ENCODE measurements at regions not wholly inside any gene's neighbourhood (a gene's known extent, or its start where the extent isn't known, plus 50 kb on each side); places are given as distances from the start of the nearest gene placed in this dataset.

DNA sequence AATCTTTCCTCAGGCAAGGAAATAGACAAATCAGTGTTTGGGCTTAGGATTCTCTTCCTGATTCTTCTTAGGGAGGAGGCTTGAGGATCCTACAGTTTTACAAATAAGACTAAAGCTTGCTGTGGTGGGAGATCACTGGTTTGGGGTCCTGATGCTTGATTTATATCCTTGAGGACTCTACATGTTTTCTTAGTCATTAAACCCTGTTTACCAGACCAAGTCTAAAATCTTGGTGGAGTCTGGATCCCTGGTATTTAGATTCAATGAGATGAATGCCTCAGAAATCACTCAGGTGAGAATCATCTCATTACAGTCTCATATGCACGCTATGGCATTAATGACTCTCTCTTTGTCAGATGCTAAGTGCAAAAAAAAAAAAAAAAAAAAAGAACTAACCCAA, 304.3 kb upstream of the SALL1 start:
- H3K4me3 Mint-ChIP-seq: no peak overlapping the region
- ATAC-seq: no peak
- H3K36me3 Mint-ChIP-seq (ENCODE audit: insufficient read depth): no peaks in the 10 kb centered on the region
- no peak for DNase-seq
- no peaks in the 10 kb centered on the region for H3K4me1 Mint-ChIP-seq (ENCODE audit: low read depth)
- H3K27me3 Mint-ChIP-seq (ENCODE audit: low read depth): no peaks in the 10 kb centered on the region
- no peaks in the 10 kb centered on the region for H3K9me3 Mint-ChIP-seq

DNA sequence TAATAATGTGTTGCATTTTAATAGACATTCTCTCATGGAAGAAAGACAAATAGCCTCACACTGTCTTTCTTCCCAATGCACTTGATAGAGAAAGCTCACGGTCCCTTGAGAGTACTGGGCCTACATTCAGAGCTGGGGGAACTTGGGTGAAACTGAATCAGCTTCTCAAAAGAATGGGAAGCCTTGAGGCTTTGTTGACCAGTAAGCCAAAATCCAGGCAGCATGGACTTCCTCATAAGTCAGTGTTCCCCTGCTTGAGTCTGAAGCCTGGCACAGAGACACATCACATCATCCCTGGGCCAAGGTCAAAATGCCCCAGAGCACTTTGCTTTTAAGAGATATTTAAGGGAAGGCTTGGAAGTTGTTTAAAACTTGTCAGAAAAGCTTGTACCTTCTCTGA, 302.2 kb upstream of the SALL1 start:
- DNase-seq (no peak), ATAC-seq (no peak)
- no peaks in the 10 kb centered on the region for H3K36me3 Mint-ChIP-seq (ENCODE audit: insufficient read depth)
- no peaks in the 10 kb centered on the region for H3K4me1 Mint-ChIP-seq (ENCODE audit: low read depth)
- H3K9me3 Mint-ChIP-seq: no peaks in the 10 kb centered on the region
- H3K27me3 Mint-ChIP-seq (ENCODE audit: low read depth): no peaks in the 10 kb centered on the region
- no peak overlapping the region for H3K4me3 Mint-ChIP-seq

DNA sequence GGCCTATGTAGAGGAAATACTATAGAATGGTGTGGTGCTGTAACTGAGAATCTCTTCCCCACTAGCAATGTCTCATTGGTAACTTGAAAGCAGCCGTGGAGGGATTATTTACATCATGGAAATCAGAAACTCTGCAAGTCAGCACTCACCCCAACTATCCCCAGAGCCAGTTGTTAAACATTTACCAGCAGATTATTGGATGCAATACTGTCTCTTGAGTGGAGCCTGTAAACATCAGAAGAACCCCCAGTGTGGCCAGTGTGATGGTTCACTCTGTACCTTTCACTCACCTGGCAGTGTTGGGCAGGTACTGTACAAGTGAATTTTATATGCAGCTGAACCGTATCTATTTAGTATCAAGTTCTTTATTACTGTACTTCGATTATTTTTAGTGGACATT, 299.8 kb upstream of the SALL1 start:
- ATAC-seq (no peak), DNase-seq (no peak)
- no peaks in the 10 kb centered on the region for H3K36me3 Mint-ChIP-seq (ENCODE audit: insufficient read depth)
- H3K4me1 Mint-ChIP-seq (ENCODE audit: low read depth): no peaks in the 10 kb centered on the region
- no peaks in the 10 kb centered on the region for H3K9me3 Mint-ChIP-seq
- H3K27me3 Mint-ChIP-seq (ENCODE audit: low read depth): no peaks in the 10 kb centered on the region
- H3K4me3 Mint-ChIP-seq: no peak overlapping the region

DNA sequence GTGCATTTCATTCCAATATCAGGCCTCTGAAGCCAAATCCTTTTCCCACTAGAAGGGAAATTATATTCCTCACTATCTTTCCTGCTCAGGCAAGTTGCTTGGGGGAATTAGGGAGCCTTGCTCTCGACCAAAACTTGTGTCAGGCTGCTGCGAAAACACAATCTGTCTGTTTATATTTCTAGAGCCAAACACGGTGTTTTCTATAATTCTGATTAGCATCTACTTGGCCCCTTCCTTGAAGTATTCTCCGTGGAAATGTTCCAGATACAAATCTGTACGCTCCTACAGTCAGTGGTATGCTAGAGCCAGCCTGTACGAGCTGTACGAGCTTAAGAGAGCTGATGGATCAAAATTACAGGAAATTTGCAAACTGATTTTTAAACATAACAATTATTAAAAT, 299.3 kb upstream of the SALL1 start:
- Mint-ChIP-seq H3K27me3 (ENCODE audit: low read depth) (no peaks in the 10 kb centered on the region), H3K4me1 (ENCODE audit: low read depth) (no peaks in the 10 kb centered on the region), H3K36me3 (ENCODE audit: insufficient read depth) (no peaks in the 10 kb centered on the region), H3K9me3 (no peaks in the 10 kb centered on the region), H3K4me3 (no peak overlapping the region)
- no peak for DNase-seq
- no peak for ATAC-seq

DNA sequence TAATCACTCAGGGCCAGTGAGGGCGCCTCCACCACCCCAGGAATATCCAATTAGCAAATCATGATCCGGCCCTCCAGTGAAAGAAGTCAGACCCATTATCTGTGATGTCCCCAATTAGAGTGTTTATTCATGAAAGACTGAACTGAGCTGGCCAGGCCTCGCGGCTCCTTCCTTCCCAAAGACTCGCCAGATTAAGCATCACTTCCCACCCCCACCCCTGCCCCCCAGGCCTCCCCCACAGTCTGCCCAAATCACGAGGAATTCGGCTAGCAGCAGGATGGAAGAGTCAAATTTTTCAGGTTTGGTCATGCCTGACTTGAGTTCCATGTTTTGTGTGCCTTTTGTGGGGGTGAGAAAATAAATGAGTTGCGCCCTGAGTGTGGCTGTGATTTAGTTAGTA, 298.4 kb upstream of the SALL1 start:
- H3K4me1 Mint-ChIP-seq (ENCODE audit: low read depth): no peaks in the 10 kb centered on the region
- H3K9me3 Mint-ChIP-seq: no peaks in the 10 kb centered on the region
- no peak overlapping the region for H3K4me3 Mint-ChIP-seq

DNA sequence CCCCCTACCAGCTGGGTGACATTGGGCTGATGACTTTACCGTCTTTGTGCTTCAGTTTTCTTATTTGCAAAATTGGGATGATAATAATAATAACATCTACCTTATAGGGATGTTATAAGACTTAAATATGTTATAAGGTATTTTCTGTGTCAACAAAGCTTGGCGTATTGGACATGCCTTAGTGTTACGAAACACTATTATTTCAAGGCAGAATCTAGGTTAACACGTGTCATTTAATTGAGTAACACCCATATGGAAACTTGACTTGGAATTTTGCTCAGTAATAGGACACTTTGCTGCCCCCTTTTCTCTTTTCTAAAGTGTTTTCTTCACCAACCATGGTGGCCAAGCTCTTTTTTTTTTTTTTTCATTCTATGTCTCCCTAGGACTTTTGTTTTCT, 294.2 kb upstream of the SALL1 start:
- no peak for DNase-seq
- ATAC-seq: no peak
- Mint-ChIP-seq H3K4me3 (no peak overlapping the region), H3K4me1 (ENCODE audit: low read depth) (no peaks in the 10 kb centered on the region), H3K9me3 (no peaks in the 10 kb centered on the region), H3K27me3 (ENCODE audit: low read depth) (peaks cover 8% of the 10 kb centered on the region), H3K36me3 (ENCODE audit: insufficient read depth) (no peaks in the 10 kb centered on the region)

More for the DNA sequence above, 298.4 kb upstream of the SALL1 start:
- Mint-ChIP-seq H3K27me3 (ENCODE audit: low read depth) (no peaks in the 10 kb centered on the region), H3K36me3 (ENCODE audit: insufficient read depth) (no peaks in the 10 kb centered on the region)
- DNase-seq (no peak), ATAC-seq (no peak)

DNA sequence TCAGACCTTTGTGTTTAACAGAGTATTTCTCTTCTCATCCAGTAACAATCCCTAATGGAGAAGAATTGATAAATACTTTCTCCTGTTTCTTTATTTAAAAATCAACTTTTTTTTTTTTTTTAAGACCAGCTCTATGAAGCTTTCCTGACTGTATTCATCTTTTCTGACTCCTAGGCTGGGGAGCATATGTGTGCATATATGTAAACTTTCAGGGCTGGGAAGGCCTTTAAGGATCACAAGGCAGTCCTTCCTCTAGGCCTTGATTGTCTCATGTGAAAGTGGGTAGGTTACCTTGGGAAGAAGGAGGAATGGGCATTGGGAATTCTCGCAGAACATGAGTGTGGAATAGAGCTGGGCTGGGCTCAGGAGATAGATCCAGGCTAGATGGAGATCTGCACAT, 292.9 kb upstream of the SALL1 start:
- H3K4me1 Mint-ChIP-seq (ENCODE audit: low read depth): no peaks in the 10 kb centered on the region
- DNase-seq (no peak), ATAC-seq (no peak)
- H3K36me3 Mint-ChIP-seq (ENCODE audit: insufficient read depth): no peaks in the 10 kb centered on the region
- H3K4me3 Mint-ChIP-seq: no peak overlapping the region
- peaks cover 8% of the 10 kb centered on the region for H3K27me3 Mint-ChIP-seq (ENCODE audit: low read depth)
- no peaks in the 10 kb centered on the region for H3K9me3 Mint-ChIP-seq

DNA sequence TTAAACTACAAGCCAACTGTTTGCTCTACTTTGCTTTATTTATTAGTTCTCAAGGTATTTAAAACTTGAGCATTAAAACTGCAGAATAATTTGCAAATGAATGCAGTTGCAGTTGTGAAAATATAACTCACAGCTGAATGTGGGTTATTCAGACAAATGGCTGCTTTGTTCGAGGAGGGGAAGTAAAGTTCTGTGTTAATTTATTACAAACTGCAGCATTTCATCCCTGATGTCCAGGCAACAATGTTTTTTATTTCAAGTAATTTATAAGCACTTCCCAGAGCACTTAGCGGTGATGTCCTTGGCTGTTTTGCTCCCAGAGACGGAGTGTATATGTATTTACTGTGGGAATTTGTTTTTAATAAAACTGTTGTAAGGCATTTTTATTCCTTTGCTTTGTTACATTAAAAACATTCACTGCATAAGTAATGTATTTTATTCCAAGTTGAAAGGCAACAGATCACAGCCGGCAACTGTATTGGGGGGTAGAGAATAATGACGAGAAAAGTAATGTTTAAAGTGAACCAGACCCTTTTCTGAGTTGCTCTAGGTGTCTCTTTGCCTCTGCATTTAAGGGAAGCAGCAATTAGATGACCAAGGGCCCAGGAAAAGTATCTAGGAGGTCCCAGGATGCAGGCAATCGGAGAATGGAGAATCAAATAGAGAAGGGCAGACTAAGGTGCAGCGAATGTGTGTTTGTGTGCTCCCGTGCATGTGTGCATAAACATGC, 291.2 kb upstream of the SALL1 start:
- Mint-ChIP-seq H3K9me3 (peaks cover 2% of the 10 kb centered on the region), H3K36me3 (ENCODE audit: insufficient read depth) (no peaks in the 10 kb centered on the region), H3K27me3 (ENCODE audit: low read depth) (peaks cover 8% of the 10 kb centered on the region), H3K4me1 (ENCODE audit: low read depth) (no peaks in the 10 kb centered on the region), H3K4me3 (no peak overlapping the region)
- ATAC-seq (no peak), DNase-seq (no peak)

DNA sequence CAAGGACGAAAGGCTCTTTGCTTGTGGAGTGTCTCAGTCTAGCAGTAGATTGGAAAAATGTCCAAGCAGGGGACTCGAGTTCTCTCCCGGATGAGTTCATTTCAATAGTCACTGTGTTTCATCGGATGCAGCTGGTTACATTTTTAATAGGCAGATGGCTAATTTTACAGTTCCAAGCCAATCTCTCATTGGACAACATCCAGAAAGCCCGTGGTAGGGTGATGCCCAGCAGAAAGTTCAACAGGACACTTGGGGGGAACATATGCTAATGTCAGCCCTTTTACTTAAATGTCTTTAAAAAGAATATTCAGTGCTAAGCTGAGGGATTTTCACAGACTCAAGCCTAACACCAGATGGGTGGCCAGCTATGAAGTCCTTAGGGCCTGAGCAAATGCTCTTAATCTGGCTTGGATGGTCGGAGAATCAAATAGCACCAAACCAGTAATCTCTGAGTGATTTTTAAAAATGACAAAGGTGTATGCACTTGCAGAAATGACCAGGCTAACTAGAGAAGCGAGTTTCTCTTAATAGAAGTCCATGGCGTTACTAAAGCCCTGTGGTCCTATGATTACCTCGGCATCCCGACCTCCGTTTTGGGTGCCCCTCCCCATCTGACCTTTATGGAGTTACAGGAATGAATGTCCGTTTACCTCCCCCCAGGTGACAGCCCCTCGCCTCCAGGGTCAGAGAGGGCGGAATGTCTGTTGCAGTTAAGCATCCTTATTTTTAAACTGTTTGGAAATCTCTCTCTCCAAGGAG, 289.2 kb upstream of the SALL1 start:
- Mint-ChIP-seq H3K36me3 (ENCODE audit: insufficient read depth) (no peaks in the 10 kb centered on the region), H3K4me1 (ENCODE audit: low read depth) (no peaks in the 10 kb centered on the region), H3K9me3 (peaks cover 2% of the 10 kb centered on the region), H3K4me3 (no peak overlapping the region), H3K27me3 (ENCODE audit: low read depth) (peaks cover 8% of the 10 kb centered on the region)
- ATAC-seq: no peak
- no peak for DNase-seq

DNA sequence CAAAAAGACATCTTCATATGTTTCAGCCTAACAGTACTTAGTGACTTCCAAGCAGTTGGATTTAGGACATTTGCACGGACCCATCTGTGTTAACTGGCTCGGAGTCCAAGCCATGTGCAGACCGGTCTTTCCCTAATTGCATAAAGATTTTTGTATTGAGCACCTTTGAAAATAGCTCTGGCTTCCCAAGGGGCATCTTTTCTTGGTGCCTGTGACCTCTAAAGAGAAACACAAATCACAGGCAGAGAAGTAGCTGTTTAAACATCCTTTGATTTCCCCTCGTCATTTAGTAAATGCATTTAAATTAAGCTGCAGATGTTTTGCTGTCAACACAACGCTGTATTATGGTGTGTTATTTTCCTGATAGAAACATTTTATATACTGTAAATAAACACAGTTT, 288.2 kb upstream of the SALL1 start:
- no peak for ATAC-seq

DNA sequence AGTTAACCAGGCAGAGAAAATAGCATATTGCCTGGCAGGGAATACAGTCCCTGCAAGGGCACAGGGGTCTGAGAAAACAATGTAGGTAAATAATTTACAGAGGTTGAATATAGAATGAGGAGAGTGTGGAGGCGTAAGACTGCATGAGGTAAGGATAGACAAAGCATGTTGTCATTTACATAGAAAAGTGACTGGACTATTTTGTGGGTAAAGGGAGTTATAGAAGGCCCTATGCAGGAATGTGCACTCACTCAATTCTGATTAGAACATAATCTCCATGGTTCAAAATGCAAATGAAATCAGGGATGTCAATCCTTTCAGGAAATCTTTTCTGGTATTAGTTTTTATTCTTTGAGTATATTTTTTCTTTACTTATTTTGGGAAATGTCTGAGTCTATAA, 285.7 kb upstream of the SALL1 start:
- ATAC-seq (no peak), DNase-seq (no peak)
- peaks cover 5% of the 10 kb centered on the region for H3K9me3 Mint-ChIP-seq
- peaks cover 4% of the 10 kb centered on the region for H3K27me3 Mint-ChIP-seq (ENCODE audit: low read depth)
- H3K4me1 Mint-ChIP-seq (ENCODE audit: low read depth): no peaks in the 10 kb centered on the region
- H3K36me3 Mint-ChIP-seq (ENCODE audit: insufficient read depth): no peaks in the 10 kb centered on the region
- no peak overlapping the region for H3K4me3 Mint-ChIP-seq

More for the DNA sequence above, 288.2 kb upstream of the SALL1 start:
- no peak overlapping the region for H3K4me3 Mint-ChIP-seq
- no peaks in the 10 kb centered on the region for H3K36me3 Mint-ChIP-seq (ENCODE audit: insufficient read depth)
- no peak for DNase-seq
- peaks cover 8% of the 10 kb centered on the region for H3K27me3 Mint-ChIP-seq (ENCODE audit: low read depth)
- peaks cover 2% of the 10 kb centered on the region for H3K9me3 Mint-ChIP-seq
- no peaks in the 10 kb centered on the region for H3K4me1 Mint-ChIP-seq (ENCODE audit: low read depth)

DNA sequence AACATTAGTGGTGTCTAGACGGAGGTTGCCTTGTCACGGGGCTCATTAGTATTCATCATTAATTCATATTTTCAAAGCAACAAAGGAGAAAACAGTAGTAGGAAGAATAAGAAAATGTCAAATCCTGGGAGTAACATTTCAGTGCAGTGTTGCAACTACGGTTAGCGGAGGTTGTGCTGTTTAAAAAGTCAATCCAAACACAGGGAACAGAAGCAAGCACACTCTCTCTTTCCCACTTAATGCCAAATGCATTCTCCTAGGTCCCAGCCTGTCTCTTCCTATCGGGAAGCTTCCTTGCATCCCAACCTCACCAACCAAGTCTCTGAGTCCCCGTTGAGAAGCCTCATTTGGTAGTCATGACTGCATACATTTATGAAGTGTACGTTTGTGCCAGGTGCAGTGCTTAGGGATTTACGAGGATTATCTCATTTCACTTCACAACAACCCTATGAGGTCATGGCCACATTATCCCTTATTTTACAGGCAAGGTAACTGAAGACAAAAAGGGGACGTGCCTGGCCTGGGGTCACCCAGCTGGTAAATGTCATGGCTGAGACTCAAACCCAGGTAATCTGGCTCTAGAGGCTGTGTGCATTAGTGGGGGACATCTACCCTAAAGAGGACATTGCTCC, 283.6 kb upstream of the SALL1 start:
- no peaks in the 10 kb centered on the region for H3K4me1 Mint-ChIP-seq (ENCODE audit: low read depth)
- no peaks in the 10 kb centered on the region for H3K36me3 Mint-ChIP-seq (ENCODE audit: insufficient read depth)
- ATAC-seq: no peak
- H3K9me3 Mint-ChIP-seq: peaks cover 12% of the 10 kb centered on the region
- no peak overlapping the region for H3K4me3 Mint-ChIP-seq
- H3K27me3 Mint-ChIP-seq (ENCODE audit: low read depth): no peaks in the 10 kb centered on the region
- no peak for DNase-seq

DNA sequence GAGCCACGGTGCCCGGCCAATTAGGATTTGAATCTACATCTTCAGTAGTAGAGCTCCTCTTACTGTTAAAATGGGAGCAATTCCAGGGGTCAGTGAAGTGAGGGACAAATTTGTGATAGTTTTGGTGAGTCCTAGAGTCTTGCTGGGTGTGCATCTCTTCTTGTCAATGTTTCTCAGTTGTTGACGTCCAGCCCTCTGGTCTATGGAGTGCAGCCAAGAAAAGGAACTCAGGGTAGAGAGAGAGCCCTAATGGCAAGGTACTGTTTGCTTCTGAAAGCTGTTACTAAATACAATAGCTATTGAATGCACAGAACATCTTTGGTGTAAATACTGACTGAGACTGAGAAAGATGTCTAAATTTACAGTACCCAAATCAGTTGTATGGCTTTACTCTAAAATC, 282.5 kb upstream of the SALL1 start:
- Mint-ChIP-seq H3K36me3 (ENCODE audit: insufficient read depth) (no peaks in the 10 kb centered on the region), H3K4me3 (no peak overlapping the region), H3K9me3 (peaks cover 21% of the 10 kb centered on the region), H3K4me1 (ENCODE audit: low read depth) (no peaks in the 10 kb centered on the region), H3K27me3 (ENCODE audit: low read depth) (no peaks in the 10 kb centered on the region)
- ATAC-seq: no peak
- no peak for DNase-seq

DNA sequence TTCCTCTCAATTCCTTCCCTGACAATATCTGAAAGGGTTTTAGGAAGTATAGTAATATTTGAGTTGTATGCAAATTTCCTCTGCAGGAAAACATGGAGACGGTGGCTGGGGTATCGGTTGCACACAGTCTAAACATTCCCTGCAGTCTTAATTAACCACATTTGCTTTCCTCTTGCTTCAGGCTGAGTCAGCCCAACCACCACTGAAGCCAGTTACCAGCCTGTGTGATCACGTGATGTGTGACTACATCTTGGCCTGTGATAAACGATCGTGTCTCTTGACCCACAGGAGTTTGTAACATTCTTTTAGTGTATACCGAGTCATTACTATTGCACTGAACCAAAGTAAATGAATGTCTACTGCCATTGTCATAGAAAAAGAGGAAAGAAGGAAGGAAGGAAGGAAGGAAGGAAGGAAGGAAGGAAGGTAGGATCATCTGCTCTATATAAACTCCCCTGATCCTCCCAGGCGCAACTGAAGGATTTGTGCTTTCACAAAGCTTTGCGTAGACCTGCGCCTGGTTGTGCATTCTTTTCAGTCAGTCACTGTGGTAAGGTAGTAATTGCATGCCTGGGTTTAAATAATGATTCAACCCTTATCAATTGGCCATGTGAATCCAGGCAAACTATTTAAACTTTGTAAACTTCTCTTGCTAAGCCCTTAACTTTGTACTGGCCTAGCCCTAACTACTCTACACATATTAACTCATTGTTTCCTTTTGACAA, 280.6 kb upstream of the SALL1 start:
- Mint-ChIP-seq H3K4me1 (ENCODE audit: low read depth) (no peaks in the 10 kb centered on the region), H3K27me3 (ENCODE audit: low read depth) (no peaks in the 10 kb centered on the region), H3K36me3 (ENCODE audit: insufficient read depth) (no peaks in the 10 kb centered on the region), H3K4me3 (no peak overlapping the region), H3K9me3 (peaks cover 18% of the 10 kb centered on the region)
- ATAC-seq (no peak), DNase-seq (no peak)

All from activated T-cell treated with anti-CD3 and anti-CD28 coated beads, Interleukin-2, amount 50 U/mL, for 4 hours (primary cell).